WTC11 (cell line): ENCODE measurements at regions not wholly inside any gene's neighbourhood (a gene's known extent, or its start where the extent isn't known, plus 50 kb on each side); places are given as distances from the start of the nearest gene placed in this dataset.

Experiments
- CTCF ChIP-seq: fragments of 200-600 bp; IDR thresholded peaks from 2 replicates; pipeline ENCODE4 v1.8.0; 2022; ENCODE audit warnings: antibody characterized with exemption
- FOXP1 ChIP-seq: sonication (generic); formaldehyde crosslinking; IDR thresholded peaks from 2 replicates; pipeline ENCODE4 v1.8.0; 2022; ENCODE audit warnings: missing genetic modification reagents, mild to moderate bottlenecking, moderate library complexity, borderline replicate concordance
- KAT7 ChIP-seq: sonication (generic); formaldehyde crosslinking; IDR thresholded peaks from 2 replicates; pipeline ENCODE4 v1.8.1; 2023; ENCODE audit warnings: missing genetic modification reagents, mild to moderate bottlenecking, borderline replicate concordance
- MYBL2 ChIP-seq: sonication (generic); formaldehyde crosslinking; IDR thresholded peaks from 2 replicates; pipeline ENCODE4 v1.8.1; 2023; ENCODE audit warnings: mild to moderate bottlenecking, moderate library complexity, missing genetic modification reagents
- NFE2L1 ChIP-seq: sonication (generic); formaldehyde crosslinking; IDR thresholded peaks from 2 replicates; pipeline ENCODE4 v1.8.1; 2023; ENCODE audit warnings: missing genetic modification reagents
- NR2C2 ChIP-seq: sonication (generic); formaldehyde crosslinking; IDR thresholded peaks from 2 replicates; pipeline ENCODE4 v1.8.0; 2022; ENCODE audit warnings: mild to moderate bottlenecking, missing genetic modification reagents
- USF2 ChIP-seq: sonication (generic); formaldehyde crosslinking; IDR thresholded peaks from 2 replicates; pipeline ENCODE4 v1.8.1; 2023; ENCODE audit warnings: mild to moderate bottlenecking, missing genetic modification reagents, moderate library complexity
- ZNF138 ChIP-seq: sonication (generic); formaldehyde crosslinking; conservative IDR thresholded peaks from 2 replicates; pipeline ENCODE4 v1.8.1; 2022; ENCODE audit warnings: mild to moderate bottlenecking, moderate library complexity, missing genetic modification reagents

DNA sequence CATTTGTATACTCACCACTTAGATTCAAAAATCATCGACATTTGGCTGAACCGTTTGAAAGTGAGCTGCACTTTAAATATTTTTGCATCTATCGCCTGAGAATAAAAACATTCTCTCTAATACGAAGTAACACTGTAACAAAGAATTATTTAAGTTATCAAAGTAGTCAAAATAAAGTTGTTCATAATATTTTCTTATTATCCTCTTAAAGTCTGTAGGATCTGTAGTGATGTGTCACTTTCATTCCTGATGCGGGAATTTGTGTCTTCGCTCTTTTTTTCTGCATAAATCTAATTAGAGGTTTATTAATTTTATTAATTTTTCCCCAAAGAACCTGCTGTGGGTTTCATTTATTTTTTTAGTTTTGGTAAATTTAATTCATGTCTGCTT lies 74.8 kb downstream of the ETS2 start:
- TF ChIP-seq CTCF = no peak
- TF ChIP-seq NFE2L1 (CRISPR knock-in tag) = no peak
- TF ChIP-seq FOXP1 = no peak
- TF ChIP-seq NR2C2 = no peak
- no peak for TF ChIP-seq USF2 (CRISPR knock-in tag)
- no peak for TF ChIP-seq KAT7 (CRISPR knock-in tag)
- TF ChIP-seq MYBL2 (CRISPR knock-in tag) = no peak
- TF ChIP-seq ZNF138 (CRISPR knock-in tag) = no peak
